Epithelial cell of esophagus (primary cell): ENCODE measurements at regions not wholly inside any gene's neighbourhood (a gene's known extent, or its start where the extent isn't known, plus 50 kb on each side); places are given as distances from the start of the nearest gene placed in this dataset.

Source experiments
- DNase-seq: peaks from one replicate; pipeline ENCODE4 v3.0.0; 2010; ENCODE audit warnings: low read depth
- H3K4me3 ChIP-seq: 2 replicates; pipeline ENCODE4 v1.5.1; 2011; ENCODE audit warnings: mild to moderate bottlenecking, low read length, control low read depth
- TF ChIP-seq, protein P1 (sequence below): IDR thresholded peaks from 2 replicates; pipeline ENCODE4 v1.5.1; 2011; ENCODE audit warnings: low read depth, mild to moderate bottlenecking, low read length, control low read depth, inconsistent platforms; ENCODE audit not compliant: insufficient read depth; ENCODE audit errors: missing control alignments

DNA sequence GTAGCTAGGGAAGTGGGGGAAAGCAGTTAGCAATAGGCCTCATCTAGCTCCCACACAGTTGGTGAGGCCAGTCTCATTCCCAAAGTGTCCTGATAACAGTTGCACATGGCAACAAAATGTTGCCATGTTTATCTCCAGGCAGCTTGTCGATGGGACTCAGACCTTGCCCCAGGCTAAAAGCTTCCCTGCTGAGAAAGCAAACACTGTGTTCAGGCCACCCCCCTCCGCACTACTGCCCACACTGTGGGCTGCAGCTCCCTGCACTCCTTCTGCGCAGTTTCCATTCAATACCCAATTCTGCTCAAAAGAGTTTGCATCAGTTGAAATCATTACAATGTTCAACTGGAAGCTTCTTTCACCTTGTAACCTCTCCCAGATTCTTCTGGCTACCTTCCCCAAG is 287.8 kb upstream of the GK2 start:
- no peak for DNase-seq
- TF ChIP-seq, protein P1, sequence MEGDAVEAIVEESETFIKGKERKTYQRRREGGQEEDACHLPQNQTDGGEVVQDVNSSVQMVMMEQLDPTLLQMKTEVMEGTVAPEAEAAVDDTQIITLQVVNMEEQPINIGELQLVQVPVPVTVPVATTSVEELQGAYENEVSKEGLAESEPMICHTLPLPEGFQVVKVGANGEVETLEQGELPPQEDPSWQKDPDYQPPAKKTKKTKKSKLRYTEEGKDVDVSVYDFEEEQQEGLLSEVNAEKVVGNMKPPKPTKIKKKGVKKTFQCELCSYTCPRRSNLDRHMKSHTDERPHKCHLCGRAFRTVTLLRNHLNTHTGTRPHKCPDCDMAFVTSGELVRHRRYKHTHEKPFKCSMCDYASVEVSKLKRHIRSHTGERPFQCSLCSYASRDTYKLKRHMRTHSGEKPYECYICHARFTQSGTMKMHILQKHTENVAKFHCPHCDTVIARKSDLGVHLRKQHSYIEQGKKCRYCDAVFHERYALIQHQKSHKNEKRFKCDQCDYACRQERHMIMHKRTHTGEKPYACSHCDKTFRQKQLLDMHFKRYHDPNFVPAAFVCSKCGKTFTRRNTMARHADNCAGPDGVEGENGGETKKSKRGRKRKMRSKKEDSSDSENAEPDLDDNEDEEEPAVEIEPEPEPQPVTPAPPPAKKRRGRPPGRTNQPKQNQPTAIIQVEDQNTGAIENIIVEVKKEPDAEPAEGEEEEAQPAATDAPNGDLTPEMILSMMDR, result no peak
- no peak overlapping the region for H3K4me3 ChIP-seq

DNA sequence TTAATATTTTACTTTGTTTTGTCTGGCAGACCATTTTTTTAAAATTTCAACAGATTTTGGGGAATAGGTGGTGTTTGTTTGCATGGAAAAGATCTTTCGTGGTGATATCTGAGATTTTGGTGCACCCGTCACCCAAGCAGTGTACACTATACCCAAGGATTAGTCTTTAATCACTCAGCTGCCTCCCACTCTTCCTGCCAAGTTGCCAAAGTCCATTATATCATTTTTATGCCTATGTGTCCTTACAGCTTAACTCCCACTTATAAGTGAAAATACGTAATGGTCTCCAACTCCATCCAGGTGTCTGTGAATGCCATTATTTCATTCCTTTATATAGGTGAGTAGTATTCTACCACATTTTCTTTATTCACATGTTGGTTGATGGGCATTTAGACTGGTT is 281.7 kb upstream of the GK2 start:
- H3K4me3 ChIP-seq, result no peak overlapping the region
- TF ChIP-seq, protein P1, result no peak
- no peak for DNase-seq

DNA sequence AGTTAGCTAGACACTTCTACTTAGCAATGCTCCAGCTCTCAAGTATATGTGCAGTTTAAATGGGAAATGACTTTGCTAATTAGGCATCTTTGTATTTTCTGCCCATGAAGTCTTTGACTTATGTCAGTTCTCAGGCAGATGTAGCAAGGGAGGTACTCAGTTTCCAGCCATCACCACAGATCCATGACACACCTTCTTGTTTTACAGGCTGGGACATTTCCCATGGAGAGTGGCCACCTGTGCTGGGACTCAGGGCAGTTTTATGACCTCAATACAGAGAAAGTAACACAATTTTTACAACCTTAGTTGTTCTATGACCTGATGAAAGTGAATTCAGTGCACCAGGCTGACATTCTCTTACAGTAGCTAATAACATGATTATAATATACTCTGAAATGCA is 280.7 kb upstream of the GK2 start:
- H3K4me3 ChIP-seq, result no peak overlapping the region
- DNase-seq, result no peak
- TF ChIP-seq, protein P1, result no peak

- TF ChIP-seq, protein P1, result no peak
- no peak overlapping the region for H3K4me3 ChIP-seq
- no peak for DNase-seq
Observed at GRCh38 chr4:79687006-79687405, 279.0 kb upstream of the GK2 start.

- H3K4me3 ChIP-seq, result no peak overlapping the region
- TF ChIP-seq, protein P1, result no peak
- DNase-seq, result no peak
Observed at GRCh38 chr4:79685542-79685941, 277.5 kb upstream of the GK2 start.

- TF ChIP-seq, protein P1, result no peak
- no peak for DNase-seq
- no peak overlapping the region for H3K4me3 ChIP-seq
Observed at GRCh38 chr4:79684516-79684915, 276.5 kb upstream of the GK2 start.

DNA sequence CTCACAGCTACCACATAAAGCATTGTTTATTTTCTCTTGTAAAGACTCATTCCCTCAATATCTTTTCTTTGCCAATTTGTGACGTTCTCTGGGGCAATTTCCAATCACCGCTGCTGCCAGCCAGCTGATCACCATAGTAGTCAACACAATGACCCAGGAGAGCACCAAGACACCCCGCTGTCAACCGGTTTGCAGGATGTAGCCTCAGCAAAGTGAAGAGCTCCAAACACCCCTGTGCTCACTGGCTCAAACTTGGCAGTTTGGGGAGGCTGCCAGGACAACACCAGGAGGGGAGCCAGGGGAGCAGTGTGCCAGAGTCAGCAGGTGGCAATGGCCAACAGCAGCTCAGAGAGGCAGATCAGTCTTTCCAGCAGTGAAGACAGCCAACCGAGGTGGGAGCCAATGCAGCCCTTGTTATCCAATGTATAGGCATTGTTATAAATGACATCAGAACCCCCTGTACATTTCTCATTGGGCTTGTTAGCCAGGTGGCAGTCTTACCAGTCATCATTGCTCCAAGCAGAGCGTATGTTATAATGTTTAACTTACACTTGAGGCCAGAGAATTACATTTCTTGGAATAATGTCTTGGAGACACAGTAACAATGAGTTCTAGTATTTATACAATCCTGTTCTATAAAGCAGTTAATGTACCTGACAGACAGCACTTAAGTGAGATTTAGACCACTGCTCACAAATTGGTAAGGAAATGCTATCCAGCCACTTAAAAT is 274.9 kb upstream of the GK2 start:
- TF ChIP-seq, protein P1, result no peak
- no peak for DNase-seq
- H3K4me3 ChIP-seq, result no peak overlapping the region
